Loucy (cell line): ENCODE measurements at regions not wholly inside any gene's neighbourhood (a gene's known extent, or its start where the extent isn't known, plus 50 kb on each side); places are given as distances from the start of the nearest gene placed in this dataset.

Experiments
- EZH2phosphoT487 ChIP-seq: fragments of 200-600 bp; IDR thresholded peaks from 2 replicates; pipeline ENCODE4 v1.6.1; 2018; ENCODE audit warnings: antibody characterized with exemption, mild to moderate bottlenecking, moderate library complexity, borderline replicate concordance
- TF ChIP-seq, protein P1 (sequence below): fragments of 200-600 bp; sonication (generic); conservative IDR thresholded peaks from 2 replicates; pipeline ENCODE4 v1.5.1; 2014; ENCODE audit warnings: mild to moderate bottlenecking, antibody characterized with exemption, low read length

- TF ChIP-seq, protein P1, sequence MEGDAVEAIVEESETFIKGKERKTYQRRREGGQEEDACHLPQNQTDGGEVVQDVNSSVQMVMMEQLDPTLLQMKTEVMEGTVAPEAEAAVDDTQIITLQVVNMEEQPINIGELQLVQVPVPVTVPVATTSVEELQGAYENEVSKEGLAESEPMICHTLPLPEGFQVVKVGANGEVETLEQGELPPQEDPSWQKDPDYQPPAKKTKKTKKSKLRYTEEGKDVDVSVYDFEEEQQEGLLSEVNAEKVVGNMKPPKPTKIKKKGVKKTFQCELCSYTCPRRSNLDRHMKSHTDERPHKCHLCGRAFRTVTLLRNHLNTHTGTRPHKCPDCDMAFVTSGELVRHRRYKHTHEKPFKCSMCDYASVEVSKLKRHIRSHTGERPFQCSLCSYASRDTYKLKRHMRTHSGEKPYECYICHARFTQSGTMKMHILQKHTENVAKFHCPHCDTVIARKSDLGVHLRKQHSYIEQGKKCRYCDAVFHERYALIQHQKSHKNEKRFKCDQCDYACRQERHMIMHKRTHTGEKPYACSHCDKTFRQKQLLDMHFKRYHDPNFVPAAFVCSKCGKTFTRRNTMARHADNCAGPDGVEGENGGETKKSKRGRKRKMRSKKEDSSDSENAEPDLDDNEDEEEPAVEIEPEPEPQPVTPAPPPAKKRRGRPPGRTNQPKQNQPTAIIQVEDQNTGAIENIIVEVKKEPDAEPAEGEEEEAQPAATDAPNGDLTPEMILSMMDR, result no peak
- no peak for TF ChIP-seq EZH2phosphoT487
Observed at GRCh38 chr7:132655131-132655727, 79.0 kb upstream of the PLXNA4 start.
